NCI-H1048 (cell line): ENCODE measurements at regions not wholly inside any gene's neighbourhood (a gene's known extent, or its start where the extent isn't known, plus 50 kb on each side); places are given as distances from the start of the nearest gene placed in this dataset.

Source experiments
- DNase-seq: peaks from one replicate; lab custom pipeline; 2025; lab: John Stamatoyannopoulos, UW

GRCh38 chr1:239008568-239008967 is 377.8 kb upstream of the CHRM3 start:
- no peak for DNase-seq

DNA sequence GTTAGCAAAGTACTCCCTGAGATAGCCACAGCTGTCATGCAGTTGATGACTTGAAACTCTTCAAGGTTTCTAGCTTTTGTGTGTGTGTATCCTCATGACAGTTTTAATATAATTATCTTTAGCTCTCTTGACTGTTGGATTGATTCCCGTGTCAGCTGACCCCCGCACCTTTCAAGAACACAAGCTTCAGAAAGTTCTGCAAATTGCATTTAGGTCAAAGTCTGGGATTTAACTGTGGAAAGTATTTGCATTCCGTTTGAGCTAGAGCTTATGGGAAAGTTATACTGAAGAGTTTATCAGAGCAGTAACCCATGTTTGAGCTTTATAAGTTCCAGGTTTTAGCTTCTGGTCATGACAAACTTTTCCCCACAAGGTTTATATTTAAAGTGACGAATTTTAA is 380.1 kb upstream of the CHRM3 start:
- DNase-seq = no peak

- DNase-seq = no peak
Measured at GRCh38 chr1:238999944-239000343, 386.4 kb upstream of the CHRM3 start.

- DNase-seq = no peak
Measured at GRCh38 chr1:238998577-238998976, 387.8 kb upstream of the CHRM3 start.

DNA sequence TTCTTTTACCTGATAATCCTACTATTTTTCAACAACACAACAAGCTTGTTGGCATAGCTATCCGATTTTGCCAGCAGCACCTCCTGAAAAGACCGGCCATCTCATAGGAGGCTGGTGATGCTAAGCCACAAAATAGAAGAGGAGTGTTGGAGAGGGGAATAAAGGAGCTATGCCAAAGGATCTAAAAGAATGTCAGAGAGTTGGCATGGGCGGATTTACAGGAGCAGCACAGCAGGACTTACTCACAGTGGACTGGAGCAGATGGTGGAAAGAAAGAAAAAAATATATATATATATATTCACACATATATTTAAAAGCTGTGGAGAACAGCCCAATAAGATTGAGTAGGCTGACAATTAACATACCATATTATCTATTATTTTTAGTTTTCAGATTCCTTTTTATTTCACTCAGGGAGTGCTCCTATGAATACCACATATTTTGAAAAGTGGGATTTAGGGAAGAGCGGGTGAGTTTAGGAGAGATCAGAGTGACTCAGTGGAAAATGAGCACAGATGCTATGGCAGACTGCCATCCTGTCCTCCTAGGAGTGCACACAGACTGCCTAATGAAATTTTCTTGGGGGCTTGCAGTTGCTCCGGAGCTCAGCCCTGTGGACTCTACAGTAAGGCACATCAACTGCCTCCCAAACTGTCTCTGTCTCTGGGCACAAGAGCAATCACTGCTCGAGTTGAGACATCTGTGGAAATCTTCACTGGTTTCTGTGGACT is 394.4 kb upstream of the CHRM3 start:
- DNase-seq = no peak

DNA sequence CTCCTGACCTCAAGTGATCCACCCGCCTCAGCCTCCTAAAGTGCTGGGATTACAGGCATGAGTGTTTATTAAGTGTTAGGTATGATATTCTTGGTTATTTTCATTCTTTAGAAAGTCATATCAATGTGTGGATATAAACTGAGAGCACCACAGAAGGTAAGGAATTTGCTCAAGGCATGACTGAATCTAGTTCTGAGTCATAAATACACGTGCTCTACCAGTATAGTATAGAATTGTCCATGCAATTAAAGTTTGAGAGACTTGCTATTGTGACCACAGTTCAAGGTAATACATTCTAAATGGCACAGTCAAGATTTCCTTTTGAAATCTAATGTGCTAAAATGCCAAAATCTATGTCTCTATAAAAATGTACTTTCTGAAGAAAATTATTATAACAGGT is 401.1 kb upstream of the CHRM3 start:
- no peak for DNase-seq

GRCh38 chr1:238982736-238983135 is 403.6 kb upstream of the CHRM3 start:
- DNase-seq = no peak

- no peak for DNase-seq
Measured at GRCh38 chr1:238981317-238981933, 404.9 kb upstream of the CHRM3 start.

DNA sequence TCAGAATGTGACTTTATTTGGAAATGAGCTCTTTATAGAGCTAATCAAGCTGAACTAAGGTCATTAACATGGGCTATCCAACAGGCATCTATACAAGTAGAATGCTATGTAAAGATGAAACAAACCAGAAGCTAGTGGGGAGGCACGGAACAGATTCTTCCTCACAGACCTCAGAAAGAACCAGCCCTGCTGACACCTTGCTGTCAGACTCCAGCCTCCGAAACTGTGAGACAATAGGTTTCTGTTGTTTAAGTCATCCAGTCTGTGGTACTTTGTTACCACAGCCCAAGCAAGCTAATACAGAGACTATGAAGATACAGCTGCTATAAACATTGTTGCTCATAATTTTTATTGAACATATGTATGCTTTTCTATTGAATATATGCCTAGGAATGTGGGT is 406.3 kb upstream of the CHRM3 start:
- no peak for DNase-seq

GRCh38 chr1:238964631-238965030 is 421.7 kb upstream of the CHRM3 start:
- no peak for DNase-seq

GRCh38 chr1:238962941-238963340 is 423.4 kb upstream of the CHRM3 start:
- no peak for DNase-seq

GRCh38 chr1:238961790-238962189 is 424.6 kb upstream of the CHRM3 start:
- DNase-seq = peak; percentile 13

DNA sequence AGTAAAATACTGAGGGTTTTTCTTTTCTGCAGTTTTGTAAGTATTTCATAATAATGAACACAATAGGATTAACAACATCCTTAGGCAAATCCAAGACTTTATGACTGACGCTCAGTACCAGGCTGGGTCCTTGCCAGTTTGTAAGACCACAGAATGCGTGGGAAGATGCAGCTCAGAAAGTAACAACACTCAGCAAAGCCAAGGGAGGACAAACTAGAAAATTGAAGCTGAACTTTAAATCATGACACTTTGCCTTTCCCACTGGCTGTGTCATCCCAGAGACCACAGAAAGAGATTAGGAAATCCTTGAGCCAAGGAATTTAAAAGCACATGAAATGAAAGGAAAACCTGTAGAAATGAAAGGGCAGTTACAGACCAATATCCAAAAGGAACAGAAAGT is 426.3 kb upstream of the CHRM3 start:
- DNase-seq = peak; percentile 47

DNA sequence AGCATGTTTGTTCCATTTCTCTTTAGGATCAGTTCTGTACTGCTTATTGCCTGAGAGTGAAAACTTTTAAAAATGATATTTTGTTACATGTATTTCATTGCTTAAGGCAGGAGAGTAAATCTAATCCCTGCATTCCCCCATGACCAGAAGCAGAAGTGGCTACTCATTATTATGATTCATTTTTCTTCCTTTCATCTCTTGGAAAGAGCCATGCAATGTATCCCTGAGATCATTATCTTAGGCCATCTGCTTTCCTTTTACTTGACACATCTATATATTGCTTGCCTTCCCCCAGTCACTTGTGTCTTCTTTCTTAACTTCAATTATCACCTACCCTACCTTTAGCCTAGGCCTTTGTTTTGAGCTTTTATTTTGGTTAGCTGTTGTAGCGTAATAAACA is 430.4 kb upstream of the CHRM3 start:
- no peak for DNase-seq

DNA sequence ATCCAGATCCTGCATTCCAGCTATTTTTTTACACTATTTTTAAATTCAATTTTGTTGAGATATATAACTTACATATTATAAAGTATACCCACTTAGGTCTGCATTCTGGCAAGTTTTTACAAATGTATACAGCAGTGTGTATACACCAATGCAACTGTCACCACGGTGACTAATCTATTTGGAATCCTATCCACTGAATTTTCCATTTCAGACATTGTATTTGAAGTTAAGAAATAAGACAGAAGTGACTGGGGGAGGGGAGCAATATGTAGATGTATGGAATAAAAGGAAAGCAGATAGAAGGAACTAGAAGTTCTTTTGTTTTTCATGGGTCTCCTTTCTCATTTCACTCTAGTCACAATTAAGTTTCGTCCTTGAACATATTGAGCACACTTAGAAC is 431.5 kb upstream of the CHRM3 start:
- no peak for DNase-seq

DNA sequence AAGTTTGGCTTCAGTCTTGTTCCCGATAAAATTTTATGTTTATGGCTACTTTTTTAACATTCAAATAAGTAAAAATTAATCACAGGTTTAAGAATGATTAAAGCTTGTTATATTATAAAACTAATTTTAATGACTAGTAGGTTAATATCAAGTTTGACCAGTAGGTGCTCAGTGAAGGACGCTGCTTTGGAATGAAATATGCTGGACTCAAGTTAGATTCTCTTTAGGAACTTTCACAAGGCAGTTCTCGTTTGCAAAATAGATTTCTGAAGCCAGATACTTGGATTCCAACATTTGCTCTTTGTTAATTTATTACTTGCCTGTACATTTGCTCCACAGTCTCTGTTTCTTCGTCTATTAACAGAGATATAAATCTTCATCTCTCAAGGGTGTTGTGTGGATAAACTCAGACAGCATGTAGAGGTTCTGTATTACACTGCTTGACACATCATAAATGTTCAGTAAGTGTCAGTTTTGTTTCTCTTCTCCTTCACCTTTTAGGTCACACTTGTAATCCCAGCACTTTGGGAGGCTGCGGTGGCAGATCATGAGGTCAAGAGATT is 432.8 kb upstream of the CHRM3 start:
- DNase-seq = no peak

DNA sequence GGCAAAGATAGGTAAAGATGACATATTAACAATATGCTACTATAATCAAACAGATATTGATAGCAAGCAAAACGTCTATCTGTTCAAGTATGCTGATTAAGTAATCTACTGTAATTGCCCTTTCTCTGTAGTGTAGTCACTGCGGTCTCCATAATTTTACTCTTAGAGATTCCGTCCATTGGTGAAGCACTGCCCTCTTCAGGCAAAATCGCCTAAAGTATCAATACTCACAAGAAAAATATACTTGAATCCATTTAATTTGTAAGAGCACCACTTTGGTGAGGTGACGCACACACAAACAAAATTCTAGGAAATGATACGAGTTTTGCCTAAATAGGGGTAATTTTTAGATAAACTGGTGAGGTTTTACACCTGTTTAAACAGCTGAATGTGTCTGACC is 434.6 kb upstream of the CHRM3 start:
- peak; percentile 51 for DNase-seq

DNA sequence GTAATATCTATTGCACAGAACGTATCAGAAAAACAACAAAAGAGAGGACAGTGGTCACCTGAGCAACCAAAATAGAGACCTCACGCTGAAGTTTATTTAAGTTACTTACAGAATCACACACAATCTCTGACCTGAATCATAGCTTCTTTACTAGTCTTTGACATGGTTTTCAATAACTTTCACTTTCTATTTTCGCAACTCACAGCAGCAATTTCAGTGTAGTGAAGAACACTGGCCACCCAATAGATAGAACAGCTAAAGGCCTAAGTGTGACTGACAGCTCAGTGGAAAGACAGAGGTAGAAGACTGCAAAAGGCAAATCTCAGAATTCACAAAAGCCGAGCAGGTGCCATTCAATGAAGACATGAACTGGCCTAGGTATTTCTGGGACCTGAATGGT is 435.6 kb upstream of the CHRM3 start:
- no peak for DNase-seq

- no peak for DNase-seq
Measured at GRCh38 chr1:238950017-238950416, 436.4 kb upstream of the CHRM3 start.

- no peak for DNase-seq
Measured at GRCh38 chr1:238944028-238944427, 442.3 kb upstream of the CHRM3 start.

DNA sequence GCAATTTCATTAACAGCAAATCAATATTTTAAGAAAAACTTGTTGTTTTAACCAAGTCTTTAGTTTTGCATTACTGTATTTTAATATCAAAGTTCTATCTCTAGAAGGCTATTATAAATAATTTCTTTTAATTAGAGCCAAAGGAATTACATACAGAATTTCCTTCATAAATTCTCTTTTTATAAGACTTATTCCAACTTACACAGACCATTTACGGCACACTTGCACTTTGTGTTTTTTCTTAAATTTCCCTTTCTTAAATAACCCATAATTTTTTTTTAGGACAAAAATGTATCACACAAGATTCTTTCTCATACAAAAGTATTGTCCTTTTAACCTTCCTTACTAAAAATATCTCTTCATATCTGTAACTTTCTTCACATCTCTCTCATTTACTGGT is 458.5 kb upstream of the CHRM3 start:
- no peak for DNase-seq

GRCh38 chr1:238916828-238917227 is 469.5 kb upstream of the CHRM3 start:
- no peak for DNase-seq

DNA sequence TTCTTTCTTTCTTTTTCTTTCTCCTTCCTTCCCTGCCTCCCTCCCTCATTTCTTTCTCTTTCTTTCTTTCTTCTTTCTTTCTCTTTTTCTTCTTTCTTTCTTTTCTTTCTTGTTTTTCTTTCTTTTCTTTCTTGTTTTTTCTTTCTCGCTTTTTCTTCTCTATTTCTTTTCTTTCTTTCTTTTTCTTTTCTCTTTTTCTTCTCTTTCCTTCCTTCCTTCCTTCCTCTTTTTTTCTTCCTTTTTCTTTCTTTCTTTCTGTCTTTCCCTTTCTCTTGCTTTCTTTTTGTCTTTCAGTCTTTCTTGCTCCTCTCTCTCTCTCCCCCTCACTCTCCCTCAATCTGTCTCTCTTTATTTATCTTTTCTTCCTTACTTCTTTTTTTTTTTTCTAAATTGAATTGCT is 472.0 kb upstream of the CHRM3 start:
- DNase-seq = no peak

- no peak for DNase-seq
Measured at GRCh38 chr1:238913210-238913609, 473.2 kb upstream of the CHRM3 start.
